ENCODE measurements at regions not wholly inside any gene's neighbourhood (a gene's known extent, or its start where the extent isn't known, plus 50 kb on each side); places are given as distances from the start of the nearest gene placed in this dataset.

GRCh38 chr6:8785223-8785622 lies 349.9 kb upstream of the SLC35B3 start:
- Mint-ChIP-seq H3K4me3 (no peak overlapping the region), H3K27me3 (ENCODE audit: insufficient read depth) (no peaks in the 10 kb centered on the region), H3K9me3 (no peaks in the 10 kb centered on the region), H3K36me3 (ENCODE audit: low read depth) (no peaks in the 10 kb centered on the region), H3K4me1 (peaks cover 5% of the 10 kb centered on the region), H3K27ac (no peak overlapping the region)
- WGBS, 2 experiments (ENCODE audit: insufficient coverage in 1 of 2, insufficient read length in 1 of 2), result 97 to 100% methylated on average over 1 to 3 of the region's 3 CpGs
- H3K4me3 ChIP-seq (ENCODE audit: low read length), result no peak overlapping the region
- no peak for TF ChIP-seq CTCF (conservative IDR thresholded peaks at IDR 0.05)
- no peak overlapping the region for H3K9ac ChIP-seq (ENCODE audit: extremely low read depth, low read length, poor library complexity, severe bottlenecking)
- no peaks in the 10 kb centered on the region for H3K9me3 ChIP-seq (ENCODE audit: control insufficient read depth, low read length)
- H3K4me1 ChIP-seq (ENCODE audit: control insufficient read depth, insufficient read depth, low read length), result no peaks in the 10 kb centered on the region
- no peaks in the 10 kb centered on the region for H3K27me3 ChIP-seq (ENCODE audit: control insufficient read depth, insufficient read depth, low read length, poor library complexity, severe bottlenecking)
- H3K27ac ChIP-seq (ENCODE audit: low read depth, low read length), result no peak overlapping the region
- no peaks in the 10 kb centered on the region for H3K36me3 ChIP-seq (ENCODE audit: control insufficient read depth, insufficient read depth, low read length)
- no peak for DNase-seq

- H3K36me3 ChIP-seq (ENCODE audit: control insufficient read depth, insufficient read depth, low read length), result no peaks in the 10 kb centered on the region
Measured at GRCh38 chr6:8783191-8783590, 347.8 kb upstream of the SLC35B3 start.

GRCh38 chr6:8780653-8781052 lies 345.3 kb upstream of the SLC35B3 start:
- H3K36me3 Mint-ChIP-seq (ENCODE audit: low read depth), result no peaks in the 10 kb centered on the region
- H3K27me3 Mint-ChIP-seq (ENCODE audit: insufficient read depth), result no peaks in the 10 kb centered on the region
- no peak for DNase-seq
- Histone ChIP-seq H3K4me1 (ENCODE audit: control insufficient read depth, insufficient read depth, low read length) (no peaks in the 10 kb centered on the region), H3K4me3 (ENCODE audit: low read length) (no peak overlapping the region), H3K27me3 (ENCODE audit: control insufficient read depth, insufficient read depth, low read length, poor library complexity, severe bottlenecking) (no peaks in the 10 kb centered on the region), H3K9me3 (ENCODE audit: control insufficient read depth, low read length) (no peaks in the 10 kb centered on the region), H3K27ac (ENCODE audit: low read depth, low read length) (no peak overlapping the region), H3K36me3 (ENCODE audit: control insufficient read depth, insufficient read depth, low read length) (no peaks in the 10 kb centered on the region), H3K9ac (ENCODE audit: extremely low read depth, low read length, poor library complexity, severe bottlenecking) (no peak overlapping the region)
- no peaks in the 10 kb centered on the region for H3K4me1 Mint-ChIP-seq
- WGBS, 2 experiments (ENCODE audit: insufficient coverage in 1 of 2, insufficient read length in 1 of 2), result 90% methylated on average over 2 of the region's 2 CpGs; no CpG with 5 or more reads in 1 of the 2 experiments
- peaks cover 12% of the 10 kb centered on the region for H3K9me3 Mint-ChIP-seq
- TF ChIP-seq CTCF (conservative IDR thresholded peaks at IDR 0.05), result no peak
- H3K27ac Mint-ChIP-seq, result no peak overlapping the region
- H3K4me3 Mint-ChIP-seq, result no peak overlapping the region

More at GRCh38 chr6:8783191-8783590, 347.8 kb upstream of the SLC35B3 start:
- H3K4me1 Mint-ChIP-seq, result no peaks in the 10 kb centered on the region
- no peaks in the 10 kb centered on the region for H3K9me3 Mint-ChIP-seq
- no peak overlapping the region for H3K9ac ChIP-seq (ENCODE audit: extremely low read depth, low read length, poor library complexity, severe bottlenecking)
- no peaks in the 10 kb centered on the region for H3K27me3 ChIP-seq (ENCODE audit: control insufficient read depth, insufficient read depth, low read length, poor library complexity, severe bottlenecking)
- H3K27ac Mint-ChIP-seq, result no peak overlapping the region
- H3K9me3 ChIP-seq (ENCODE audit: control insufficient read depth, low read length), result no peaks in the 10 kb centered on the region
- no peaks in the 10 kb centered on the region for H3K36me3 Mint-ChIP-seq (ENCODE audit: low read depth)
- no peaks in the 10 kb centered on the region for H3K4me1 ChIP-seq (ENCODE audit: control insufficient read depth, insufficient read depth, low read length)
- H3K27ac ChIP-seq (ENCODE audit: low read depth, low read length), result no peak overlapping the region
- no peaks in the 10 kb centered on the region for H3K27me3 Mint-ChIP-seq (ENCODE audit: insufficient read depth)
- TF ChIP-seq CTCF (conservative IDR thresholded peaks at IDR 0.05), result no peak
- H3K4me3 ChIP-seq (ENCODE audit: low read length), result no peak overlapping the region
- no peak for DNase-seq
- no peak overlapping the region for H3K4me3 Mint-ChIP-seq

Data from endodermal cell (in vitro differentiated cells).